G401.6 (cell line): ENCODE measurements at regions not wholly inside any gene's neighbourhood (a gene's known extent, or its start where the extent isn't known, plus 50 kb on each side); places are given as distances from the start of the nearest gene placed in this dataset.

ENCODE experiments used
- FAIRE-seq: peaks from 2 replicates; lab custom pipeline; 2012; peaks lifted over from hg19 to GRCh38; lab: Jason Lieb, UNC

GRCh38 chr6:91626911-91627310 is 1040.0 kb upstream of the MAP3K7 start:
- no peak for FAIRE-seq

- no peak for FAIRE-seq
Observed at GRCh38 chr6:91613481-91613880, 1026.6 kb upstream of the MAP3K7 start.

- FAIRE-seq, result no peak
Observed at GRCh38 chr6:91611190-91611589, 1024.3 kb upstream of the MAP3K7 start.

GRCh38 chr6:91608428-91608827 is 1021.6 kb upstream of the MAP3K7 start:
- no peak for FAIRE-seq

- no peak for FAIRE-seq
Observed at GRCh38 chr6:91606148-91606901, 1019.5 kb upstream of the MAP3K7 start.

- no peak for FAIRE-seq
Observed at GRCh38 chr6:91600561-91600960, 1013.7 kb upstream of the MAP3K7 start.

GRCh38 chr6:91590191-91590590 is 1003.3 kb upstream of the MAP3K7 start:
- FAIRE-seq, result no peak

GRCh38 chr6:91580635-91581034 is 993.8 kb upstream of the MAP3K7 start:
- no peak for FAIRE-seq

GRCh38 chr6:91575032-91575431 is 988.2 kb upstream of the MAP3K7 start:
- no peak for FAIRE-seq

- no peak for FAIRE-seq
Observed at GRCh38 chr6:91573826-91574416, 987.0 kb upstream of the MAP3K7 start.

- no peak for FAIRE-seq
Observed at GRCh38 chr6:91572878-91573277, 986.0 kb upstream of the MAP3K7 start.

GRCh38 chr6:91569071-91569470 is 982.2 kb upstream of the MAP3K7 start:
- FAIRE-seq, result no peak

- no peak for FAIRE-seq
Observed at GRCh38 chr6:91566467-91566866, 979.6 kb upstream of the MAP3K7 start.

- no peak for FAIRE-seq
Observed at GRCh38 chr6:91565207-91565606, 978.3 kb upstream of the MAP3K7 start.

GRCh38 chr6:91562955-91563354 is 976.1 kb upstream of the MAP3K7 start:
- no peak for FAIRE-seq

- no peak for FAIRE-seq
Observed at GRCh38 chr6:91560409-91560808, 973.5 kb upstream of the MAP3K7 start.

- no peak for FAIRE-seq
Observed at GRCh38 chr6:91540902-91541301, 954.0 kb upstream of the MAP3K7 start.

GRCh38 chr6:91539456-91539855 is 952.6 kb upstream of the MAP3K7 start:
- FAIRE-seq, result no peak

GRCh38 chr6:91538622-91539021 is 951.8 kb upstream of the MAP3K7 start:
- no peak for FAIRE-seq

GRCh38 chr6:91534614-91535013 is 947.7 kb upstream of the MAP3K7 start:
- FAIRE-seq, result no peak

GRCh38 chr6:91523511-91523910 is 936.6 kb upstream of the MAP3K7 start:
- no peak for FAIRE-seq

GRCh38 chr6:91521999-91522398 is 935.1 kb upstream of the MAP3K7 start:
- no peak for FAIRE-seq

GRCh38 chr6:91509711-91510110 is 922.8 kb upstream of the MAP3K7 start:
- FAIRE-seq, result no peak

- FAIRE-seq, result no peak
Observed at GRCh38 chr6:91509039-91509438, 922.2 kb upstream of the MAP3K7 start.
